Lung (tissue), 11 donors: ENCODE measurements at regions not wholly inside any gene's neighbourhood (a gene's known extent, or its start where the extent isn't known, plus 50 kb on each side); places are given as distances from the start of the nearest gene placed in this dataset.

ENCODE experiments used
- ATAC-seq: fragments of 200-7000 bp; cut with Tn5 transposase; one replicate; pipeline ENCODE4 v1.9.1; 2020; ENCODE audit warnings: moderate number of reproducible peaks; ENCODE audit not compliant: insufficient read depth, low FRiP score
- DNase-seq, 3 donors: peaks; one replicate each; pipeline ENCODE4 v3.0.0-alpha.2; 2013 to 2017
- H3K27ac ChIP-seq, 2 donors: one replicate each; pipeline ENCODE4 v1.5.1; 2013; ENCODE audit warnings: mild to moderate bottlenecking in 2 of 2, moderate library complexity in 2 of 2, control low read depth in 1 of 2, inconsistent platforms in 1 of 2, low read depth in 1 of 2, low read length in 1 of 2
- H3K27me3 ChIP-seq, 3 donors: one replicate each; pipeline ENCODE4 v1.5.1; 2013; ENCODE audit warnings: low read length in 2 of 3; ENCODE audit not compliant: control insufficient read depth in 3 of 3, insufficient read depth in 3 of 3
- H3K36me3 ChIP-seq, 4 donors: one replicate each; pipeline ENCODE4 v1.5.1; 2013; ENCODE audit warnings: low read length in 4 of 4, mild to moderate bottlenecking in 1 of 4, moderate library complexity in 1 of 4; ENCODE audit not compliant: control insufficient read depth in 4 of 4, insufficient read depth in 4 of 4
- H3K4me1 ChIP-seq, 5 donors: one replicate each; pipeline ENCODE4 v1.5.1; 2013; ENCODE audit warnings: low read length in 5 of 5, mild to moderate bottlenecking in 2 of 5, moderate library complexity in 1 of 5; ENCODE audit not compliant: control insufficient read depth in 5 of 5, insufficient read depth in 5 of 5
- H3K4me3 ChIP-seq: one replicate; pipeline ENCODE4 v1.5.1; 2013; ENCODE audit warnings: mild to moderate bottlenecking, control low read depth, moderate library complexity
- H3K9ac ChIP-seq, 2 donors: one replicate each; pipeline ENCODE4 v1.5.1; 2013; ENCODE audit warnings: low read length in 2 of 2, control low read depth in 1 of 2; ENCODE audit not compliant: insufficient read depth in 1 of 2
- H3K9me3 ChIP-seq, 4 donors: one replicate each; pipeline ENCODE4 v1.5.1; 2013; ENCODE audit warnings: low read length in 3 of 4, mild to moderate bottlenecking in 1 of 4, moderate library complexity in 1 of 4; ENCODE audit not compliant: control insufficient read depth in 4 of 4, insufficient read depth in 3 of 4
- CTCF ChIP-seq: IDR thresholded peaks from 2 replicates; pipeline ENCODE4 v1.5.1; 2012; ENCODE audit warnings: mild to moderate bottlenecking; ENCODE audit errors: control extremely low read depth, extremely low read depth
- WGBS, 2 donors: extraction: QIAGEN DNeasy Blood & Tissue Kit; methylation state at CpG; one replicate each; pipeline ENCODE4 v1.1.7; 2013; 5-methylcytosine and 5-hydroxymethylcytosine counted together
- donor health status: control.
- donor health status: control.
- donor health status: Bipolar disorder and iron deficiency.
- donor health status: healthy.
- donor health status: DM: yes; HTN: yes; CAD: no.

DNA sequence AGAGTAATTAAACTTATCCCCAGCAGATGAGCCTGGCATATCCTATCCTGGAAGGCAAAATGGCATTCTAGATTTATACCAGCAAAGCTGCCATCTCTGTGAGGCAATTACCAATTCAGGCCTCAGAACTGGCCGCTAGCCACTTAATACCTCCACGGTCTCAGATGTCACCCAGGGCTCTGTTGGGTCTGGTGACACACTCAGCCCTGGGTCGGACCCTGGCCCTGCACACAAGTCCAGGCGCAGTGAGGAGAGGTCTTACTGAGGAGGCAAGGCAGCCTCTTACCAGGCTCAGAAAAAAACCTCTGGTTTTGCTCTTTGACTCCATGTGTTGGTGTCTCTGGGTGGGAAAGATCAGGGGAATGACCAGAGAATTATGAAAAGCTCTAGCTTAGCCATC lies 186.6 kb downstream of the EMX2 start:
- H3K36me3 ChIP-seq, result no peaks in the 10 kb centered on the region

GRCh38 chr10:117731121-117731791 lies 188.7 kb downstream of the EMX2 start:
- H3K4me3 ChIP-seq, result no peak overlapping the region
- H3K4me1 ChIP-seq, result peaks cover 0 to 1% (median 0%) of the 10 kb centered on the region in 5 donors
- ATAC-seq (no peak), DNase-seq (no peak)
- peaks cover 0 to 3% (median 0%) of the 10 kb centered on the region in 4 donors for H3K9me3 ChIP-seq
- peaks cover 11 to 57% (median 41%) of the 10 kb centered on the region in 3 donors for H3K27me3 ChIP-seq
- WGBS, 2 donors, result 61 to 67% methylated on average over 17 of the region's 17 CpGs
- no peak for TF ChIP-seq CTCF
- H3K36me3 ChIP-seq, result no peaks in the 10 kb centered on the region
- H3K27ac ChIP-seq, result no peak overlapping the region
- H3K9ac ChIP-seq, result no peak overlapping the region

More for the DNA sequence above, 186.6 kb downstream of the EMX2 start:
- DNase-seq (no peak), ATAC-seq (no peak)
- Histone ChIP-seq H3K27me3 (peaks cover 0 to 39% (median 25%) of the 10 kb centered on the region in 3 donors), H3K4me1 (no peaks in the 10 kb centered on the region), H3K4me3 (no peak overlapping the region), H3K9ac (no peak overlapping the region), H3K27ac (no peak overlapping the region), H3K9me3 (peaks cover 0 to 3% (median 0%) of the 10 kb centered on the region in 4 donors)
- no peak for TF ChIP-seq CTCF
- WGBS, 2 donors, result 89 to 95% methylated on average over 4 of the region's 4 CpGs

DNA sequence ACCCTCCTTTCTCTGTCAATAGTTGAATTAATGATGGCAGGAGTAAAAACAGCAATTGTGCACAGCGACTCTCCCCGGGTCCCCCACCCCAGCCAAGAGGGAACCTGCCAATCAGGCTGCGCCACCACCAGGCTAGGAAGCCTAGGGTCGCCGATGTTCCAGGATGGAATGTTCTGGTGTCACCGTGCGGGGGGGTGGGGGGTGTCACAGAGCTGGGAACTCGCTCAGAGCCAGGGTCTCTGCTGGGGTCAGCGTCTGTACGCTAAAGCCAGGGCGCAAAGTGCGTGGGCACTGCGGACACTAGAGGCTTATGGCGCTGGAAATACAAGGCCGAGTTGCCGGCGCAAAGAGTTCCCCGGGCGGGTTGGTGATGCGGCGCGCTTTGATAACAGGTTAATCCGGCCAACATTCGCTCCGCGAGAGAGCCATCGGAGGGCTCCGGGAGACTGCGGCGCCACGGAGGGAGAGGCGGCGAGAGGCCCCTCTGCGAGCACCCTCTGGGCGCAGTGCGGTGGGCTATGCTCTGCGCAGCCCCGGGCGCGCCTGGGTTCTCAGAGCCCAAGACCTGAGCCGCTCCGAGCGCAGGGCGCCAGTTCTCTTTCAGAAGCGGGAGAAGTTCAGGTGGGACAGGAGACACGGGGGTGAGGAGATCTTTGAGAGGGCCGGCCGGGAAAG lies 192.3 kb downstream of the EMX2 start:
- Histone ChIP-seq H3K4me3 (no peak overlapping the region), H3K9me3 (peaks cover 0 to 2% (median 0%) of the 10 kb centered on the region in 4 donors), H3K4me1 (peaks cover 0 to 1% (median 0%) of the 10 kb centered on the region in 5 donors), H3K9ac (no peak overlapping the region), H3K27me3 (peaks cover 11 to 70% (median 41%) of the 10 kb centered on the region in 3 donors), H3K36me3 (no peaks in the 10 kb centered on the region), H3K27ac (no peak overlapping the region)
- TF ChIP-seq CTCF, result no peak
- 5 to 6% methylated on average over 48 of the region's 48 CpGs for WGBS, 2 donors
- no peak for ATAC-seq
- peak in 1 of 3 donors; percentile 25 for DNase-seq
